ENCODE measurements at regions not wholly inside any gene's neighbourhood (a gene's known extent, or its start where the extent isn't known, plus 50 kb on each side); places are given as distances from the start of the nearest gene placed in this dataset.

DNA sequence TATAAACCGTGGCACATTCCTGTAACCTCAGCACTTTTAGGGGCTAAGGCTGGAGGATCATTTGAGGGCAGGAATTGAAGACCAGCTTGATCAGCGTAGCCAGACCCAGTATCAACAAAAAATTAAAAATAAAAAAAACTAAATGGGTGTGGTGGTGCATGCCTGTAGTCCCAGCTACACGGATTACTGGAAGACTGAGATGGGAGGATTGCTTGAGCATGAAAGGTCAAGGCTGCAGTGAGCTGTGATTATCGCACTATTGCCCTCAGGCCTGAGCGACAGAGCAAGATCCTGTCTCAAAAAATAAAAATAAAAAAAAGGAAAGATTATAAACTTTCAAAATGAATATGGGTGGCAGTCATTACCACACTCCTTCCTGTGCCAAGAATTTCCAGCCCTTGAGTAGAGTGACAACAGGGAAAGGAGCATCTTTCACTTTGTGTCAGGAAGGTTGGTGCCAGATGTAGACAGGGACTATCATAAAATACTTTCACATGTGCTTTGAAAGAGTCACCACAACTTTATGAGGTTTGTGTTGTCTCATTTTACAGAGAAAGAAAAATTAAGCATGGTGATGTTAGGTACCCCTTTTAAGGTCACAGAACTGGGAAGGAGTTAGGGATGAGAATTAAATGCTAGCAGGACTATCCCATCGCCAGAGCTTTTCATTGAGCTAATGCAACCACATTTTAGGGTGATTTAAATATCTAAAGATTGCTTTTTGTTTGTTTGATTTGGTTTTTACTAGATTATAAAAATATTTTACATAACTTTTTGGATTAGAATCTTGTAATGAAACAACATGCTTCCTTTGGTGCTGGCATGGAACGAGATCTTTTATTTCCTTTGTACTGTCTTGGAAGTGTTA, 1617.4 kb upstream of the ACVR2A start:
- TF ChIP-seq, protein P1, sequence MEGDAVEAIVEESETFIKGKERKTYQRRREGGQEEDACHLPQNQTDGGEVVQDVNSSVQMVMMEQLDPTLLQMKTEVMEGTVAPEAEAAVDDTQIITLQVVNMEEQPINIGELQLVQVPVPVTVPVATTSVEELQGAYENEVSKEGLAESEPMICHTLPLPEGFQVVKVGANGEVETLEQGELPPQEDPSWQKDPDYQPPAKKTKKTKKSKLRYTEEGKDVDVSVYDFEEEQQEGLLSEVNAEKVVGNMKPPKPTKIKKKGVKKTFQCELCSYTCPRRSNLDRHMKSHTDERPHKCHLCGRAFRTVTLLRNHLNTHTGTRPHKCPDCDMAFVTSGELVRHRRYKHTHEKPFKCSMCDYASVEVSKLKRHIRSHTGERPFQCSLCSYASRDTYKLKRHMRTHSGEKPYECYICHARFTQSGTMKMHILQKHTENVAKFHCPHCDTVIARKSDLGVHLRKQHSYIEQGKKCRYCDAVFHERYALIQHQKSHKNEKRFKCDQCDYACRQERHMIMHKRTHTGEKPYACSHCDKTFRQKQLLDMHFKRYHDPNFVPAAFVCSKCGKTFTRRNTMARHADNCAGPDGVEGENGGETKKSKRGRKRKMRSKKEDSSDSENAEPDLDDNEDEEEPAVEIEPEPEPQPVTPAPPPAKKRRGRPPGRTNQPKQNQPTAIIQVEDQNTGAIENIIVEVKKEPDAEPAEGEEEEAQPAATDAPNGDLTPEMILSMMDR (IDR thresholded peaks at IDR 0.05): no peak
- TF ChIP-seq POLR2A (IDR thresholded peaks at IDR 0.05): no peak
